K562 (cell line): ENCODE measurements at regions not wholly inside any gene's neighbourhood (a gene's known extent, or its start where the extent isn't known, plus 50 kb on each side); places are given as distances from the start of the nearest gene placed in this dataset.

Experiments used
- ATAC-seq: fragments of 200-7000 bp; cut with Tn5 transposase; 3 replicates; pipeline ENCODE4 v1.9.1; 2020; ENCODE audit warnings: moderate library complexity
- BruUV-seq: library from RNA; stranded (reverse); fragments of 400-500 nt; replicated peaks from 2 replicates; lab custom pipeline; 2021; lab: Mats Ljungman, UMichigan
- CTCF ChIA-PET: fragments of 300-600 bp; formaldehyde crosslinking; extraction: SDS; loops from one replicate; lab custom pipeline; 2021; ENCODE audit warnings: low intra/inter-chr PET ratio; lab: Yijun Ruan, JAX
- POLR2A ChIA-PET: fragments of 300-600, 350-650 bp; sonication (Branson Sonifier 250); formaldehyde crosslinking; extraction: SDS; loops from one replicate; lab custom pipeline; 2021; ENCODE audit warnings: antibody characterized with exemption, inconsistent platforms; lab: Yijun Ruan, JAX
- DNase-seq, 4 experiments: peaks; one replicate each; pipeline versions ENCODE4 v3.0.0 to v3.0.0-alpha.2; 2011 to 2018; ENCODE audit warnings: low spot score in 3 of 4, mixed read lengths in 3 of 4; ENCODE audit errors: extremely low read depth in 1 of 4
- FAIRE-seq: peaks from 2 replicates; lab custom pipeline; 2011; peaks lifted over from hg19 to GRCh38; lab: Jason Lieb, UNC
- H2AFZ ChIP-seq: 2 replicates; pipeline ENCODE4 v1.6.0; 2011; ENCODE audit warnings: low read depth, low read length, control low read depth, inconsistent platforms
- H3K27ac ChIP-seq: fragments of 200-600 bp; 3 replicates; pipeline ENCODE4 v1.8.0; 2011; ENCODE audit warnings: low read depth, mild to moderate bottlenecking, control low read depth, inconsistent platforms, low read length, moderate library complexity, mixed read lengths; ENCODE audit errors: extremely low read depth
- H3K27me3 ChIP-seq, 2 experiments: fragments of 300-600 bp in 1 of 2; 2 replicates in 1 of 2; 3 replicates in 1 of 2; pipeline versions ENCODE4 v1.6.0 to v1.8.0; 2011; ENCODE audit warnings: inconsistent platforms in 2 of 2, low read length in 2 of 2, mild to moderate bottlenecking in 1 of 2, mixed read lengths in 1 of 2, moderate library complexity in 1 of 2; ENCODE audit not compliant: control insufficient read depth in 2 of 2, insufficient read depth in 2 of 2
- H3K36me3 ChIP-seq: fragments of 300-600 bp; 3 replicates; pipeline ENCODE4 v1.8.0; 2011; ENCODE audit warnings: mild to moderate bottlenecking, low read length, inconsistent platforms; ENCODE audit not compliant: control insufficient read depth, insufficient read depth
- H3K4me1 ChIP-seq, 2 experiments: fragments of 200-600 bp in 1 of 2; replicated peaks in 1 of 2; 2 replicates in 1 of 2; 3 replicates in 1 of 2; pipeline versions ENCODE4 v1.5.1 to v1.8.0; 2011; ENCODE audit warnings: inconsistent platforms in 2 of 2, low read length in 2 of 2, mild to moderate bottlenecking in 1 of 2, mixed read lengths in 1 of 2, moderate library complexity in 1 of 2; ENCODE audit not compliant: control insufficient read depth in 2 of 2, insufficient read depth in 2 of 2
- H3K4me2 ChIP-seq: 2 replicates; pipeline ENCODE4 v1.6.1; 2011; ENCODE audit warnings: low read length, control low read depth, inconsistent platforms, mixed read lengths; ENCODE audit not compliant: insufficient read depth
- H3K4me3 ChIP-seq: fragments of 200-600 bp; sonication (generic), shearing (Covaris generic); 2 replicates; pipeline ENCODE4 v1.5.1; 2016; ENCODE audit warnings: control low read depth, inconsistent platforms
- H3K79me2 ChIP-seq: fragments of 200-600 bp; 3 replicates; pipeline ENCODE4 v1.8.0; 2011; ENCODE audit warnings: low read length, inconsistent platforms; ENCODE audit not compliant: control insufficient read depth, insufficient read depth
- H3K9ac ChIP-seq, 2 experiments: 2 replicates each; pipeline versions ENCODE4 v1.6.0 to v1.6.1; 2011; ENCODE audit warnings: low read depth in 2 of 2, low read length in 2 of 2, control low read depth in 1 of 2, inconsistent platforms in 1 of 2, mild to moderate bottlenecking in 1 of 2, mixed read lengths in 1 of 2; ENCODE audit not compliant: insufficient read depth in 1 of 2
- H3K9me1 ChIP-seq: one replicate; pipeline ENCODE4 v1.6.0; 2011; ENCODE audit warnings: inconsistent platforms, mild to moderate bottlenecking, low read length, moderate library complexity; ENCODE audit not compliant: control insufficient read depth, insufficient read depth
- H3K9me3 ChIP-seq: replicated peaks from 2 replicates; pipeline ENCODE4 v1.5.1; 2011; ENCODE audit warnings: low read depth, low read length, inconsistent platforms; ENCODE audit not compliant: control insufficient read depth, insufficient read depth
- H4K20me1 ChIP-seq: replicated peaks from 2 replicates; pipeline ENCODE4 v1.6.1; 2011; ENCODE audit warnings: low read length, inconsistent platforms, mixed read lengths; ENCODE audit not compliant: control insufficient read depth, insufficient read depth
- ARNT ChIP-seq, 2 experiments: fragments of 450-650 bp; IDR thresholded peaks; 2 replicates each; pipeline ENCODE4 v1.6.1; 2016; ENCODE audit warnings: mild to moderate bottlenecking in 1 of 2
- BDP1 ChIP-seq: IDR thresholded peaks from 3 replicates; pipeline ENCODE4 v1.6.1; 2011; ENCODE audit not compliant: insufficient read length, insufficient read depth
- ESRRB ChIP-seq: fragments of 250-450 bp; sonication (Bioruptor Pico); IDR thresholded peaks from 2 replicates; pipeline ENCODE4 v1.5.0; 2020; ENCODE audit warnings: mild to moderate bottlenecking, moderate library complexity, borderline replicate concordance
- NFE2L1 ChIP-seq: fragments of 450-650 bp; IDR thresholded peaks from 2 replicates; pipeline ENCODE4 v1.6.1; 2016; ENCODE audit warnings: missing genetic modification characterization, low read depth, mild to moderate bottlenecking, missing compliant biosample characterization, moderate library complexity, borderline replicate concordance
- RUNX1 ChIP-seq: sonication (generic); IDR thresholded peaks from 2 replicates; pipeline ENCODE4 v1.6.1; 2016; ENCODE audit warnings: antibody characterized with exemption, low read depth
- ZNF274 ChIP-seq: IDR thresholded peaks from 2 replicates; pipeline ENCODE4 v1.6.1; 2011; ENCODE audit warnings: low read depth, mild to moderate bottlenecking, low read length, moderate library complexity, borderline replicate concordance
- ZNF436 ChIP-seq: fragments of 250-450, 450-650 bp; sonication (Bioruptor Pico); formaldehyde crosslinking; IDR thresholded peaks from 2 replicates; pipeline ENCODE4 v1.7.0; 2020; ENCODE audit warnings: mild to moderate bottlenecking
- ZNF644 ChIP-seq: fragments of 200-800 bp; sonication (Bioruptor generic); IDR thresholded peaks from 2 replicates; pipeline ENCODE4 v1.6.1; 2016; ENCODE audit warnings: low read depth, missing genetic modification characterization, missing compliant biosample characterization
- ZNF699 ChIP-seq: fragments of 250-450 bp; sonication (Bioruptor Pico); IDR thresholded peaks from 2 replicates; pipeline ENCODE4 v1.8.0; 2021; ENCODE audit warnings: mild to moderate bottlenecking, moderate library complexity; ENCODE audit not compliant: insufficient replicate concordance
- WGBS: fragments of 100-300 bp; shearing (Covaris generic); methylation state at CpG from one replicate; pipeline ENCODE4 v1.1.6; 2016; ENCODE audit warnings: low coverage, mixed read lengths; ENCODE audit not compliant: insufficient coverage; ENCODE audit errors: missing lambda C conversion rate; 5-methylcytosine and 5-hydroxymethylcytosine counted together
- in situ Hi-C: fragments of 300-500 bp; cut with MboI; formaldehyde crosslinking; loops from 4 replicates; pipeline ENCODE4 v1.15.0; 2018; ENCODE audit warnings: inconsistent platforms, mixed read lengths
- intact Hi-C: fragments of 100-400 bp; cut with micrococcal nuclease; formaldehyde crosslinking; loops from 2 replicates; pipeline ENCODE4 v1.14.2; 2022
- TF ChIP-seq, protein P1 (sequence below): fragments of 450-650 bp; IDR thresholded peaks from 2 replicates; pipeline ENCODE4 v1.6.1; 2014; ENCODE audit warnings: low read depth, mild to moderate bottlenecking, moderate library complexity, borderline replicate concordance
- TF ChIP-seq, protein P2 (sequence below): sonication (generic); formaldehyde crosslinking; IDR thresholded peaks from 2 replicates; pipeline ENCODE4 v1.9.0; 2022; ENCODE audit warnings: mild to moderate bottlenecking, missing genetic modification reagents

- Histone ChIP-seq H2AFZ (no peak overlapping the region), H3K9me1 (no peaks in the 10 kb centered on the region)
- no peak for ATAC-seq
Observed at GRCh38 chr12:90407841-90408240, 547.1 kb downstream of the CCER1 start.

More at GRCh38 chr12:90407841-90408240, 547.1 kb downstream of the CCER1 start:
- H3K36me3 ChIP-seq, result no peaks in the 10 kb centered on the region
- no peaks in the 10 kb centered on the region for H4K20me1 ChIP-seq
- BruUV-seq, result no TSS peak
- no peaks in the 10 kb centered on the region for H3K4me1 ChIP-seq
- H3K9ac ChIP-seq, result no peak overlapping the region
- no peak overlapping the region for H3K27ac ChIP-seq
- FAIRE-seq (no peak), DNase-seq (no peak)
- no peaks in the 10 kb centered on the region; the same call in 1 of the 2 replicates for H3K9me3 ChIP-seq
- intact Hi-C loops (no loop called here), in situ Hi-C loops (no loop called here)
- H3K79me2 ChIP-seq, result no peaks in the 10 kb centered on the region
- H3K4me2 ChIP-seq, result no peak overlapping the region
- H3K27me3 ChIP-seq, result no peaks in the 10 kb centered on the region
- 0% methylated on average over 2 of the region's 2 CpGs for WGBS
- ChIA-PET CTCF (no interaction called here), POLR2A (no interaction called here)
- TF ChIP-seq, protein P1, sequence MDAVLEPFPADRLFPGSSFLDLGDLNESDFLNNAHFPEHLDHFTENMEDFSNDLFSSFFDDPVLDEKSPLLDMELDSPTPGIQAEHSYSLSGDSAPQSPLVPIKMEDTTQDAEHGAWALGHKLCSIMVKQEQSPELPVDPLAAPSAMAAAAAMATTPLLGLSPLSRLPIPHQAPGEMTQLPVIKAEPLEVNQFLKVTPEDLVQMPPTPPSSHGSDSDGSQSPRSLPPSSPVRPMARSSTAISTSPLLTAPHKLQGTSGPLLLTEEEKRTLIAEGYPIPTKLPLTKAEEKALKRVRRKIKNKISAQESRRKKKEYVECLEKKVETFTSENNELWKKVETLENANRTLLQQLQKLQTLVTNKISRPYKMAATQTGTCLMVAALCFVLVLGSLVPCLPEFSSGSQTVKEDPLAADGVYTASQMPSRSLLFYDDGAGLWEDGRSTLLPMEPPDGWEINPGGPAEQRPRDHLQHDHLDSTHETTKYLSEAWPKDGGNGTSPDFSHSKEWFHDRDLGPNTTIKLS, result no peak
- no peak for TF ChIP-seq ZNF274
- TF ChIP-seq BDP1, result no peak
- no peak for TF ChIP-seq ZNF644 (tag)
- no peak for TF ChIP-seq ZNF699 (CRISPR knock-in tag)
- TF ChIP-seq RUNX1, result no peak
- TF ChIP-seq ESRRB, result no peak
- TF ChIP-seq ARNT (IDR thresholded peaks at IDR 0.05), result no peak
- TF ChIP-seq ZNF436 (CRISPR knock-in tag), result no peak
- no peak for TF ChIP-seq NFE2L1 (tag)
- TF ChIP-seq, protein P2, sequence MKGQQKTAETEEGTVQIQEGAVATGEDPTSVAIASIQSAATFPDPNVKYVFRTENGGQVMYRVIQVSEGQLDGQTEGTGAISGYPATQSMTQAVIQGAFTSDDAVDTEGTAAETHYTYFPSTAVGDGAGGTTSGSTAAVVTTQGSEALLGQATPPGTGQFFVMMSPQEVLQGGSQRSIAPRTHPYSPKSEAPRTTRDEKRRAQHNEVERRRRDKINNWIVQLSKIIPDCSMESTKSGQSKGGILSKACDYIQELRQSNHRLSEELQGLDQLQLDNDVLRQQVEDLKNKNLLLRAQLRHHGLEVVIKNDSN (CRISPR knock-in tag), result no peak
- no peak overlapping the region for H3K4me3 ChIP-seq
